ENCODE measurements at regions not wholly inside any gene's neighbourhood (a gene's known extent, or its start where the extent isn't known, plus 50 kb on each side); places are given as distances from the start of the nearest gene placed in this dataset.

GRCh38 chr4:108272986-108273385 lies 104.3 kb upstream of the LEF1 start:
- DNase-seq (ENCODE audit: low read depth in 2 of 2) = no peak

GRCh38 chr4:108272561-108272960 lies 103.8 kb upstream of the LEF1 start:
- no peak for DNase-seq (ENCODE audit: low read depth in 2 of 2)

GRCh38 chr4:108272046-108272445 lies 103.3 kb upstream of the LEF1 start:
- DNase-seq (ENCODE audit: low read depth in 2 of 2) = no peak

GRCh38 chr4:108270466-108271450 lies 102.0 kb upstream of the LEF1 start:
- no peak for DNase-seq (ENCODE audit: low read depth in 2 of 2)

GRCh38 chr4:108264693-108265092 lies 96.0 kb upstream of the LEF1 start:
- no peak for DNase-seq (ENCODE audit: low read depth in 2 of 2)

GRCh38 chr4:108263057-108263456 lies 94.3 kb upstream of the LEF1 start:
- no peak for DNase-seq (ENCODE audit: low read depth in 2 of 2)

- DNase-seq (ENCODE audit: low read depth in 2 of 2) = no peak
Measured at GRCh38 chr4:108261026-108261425, 92.3 kb upstream of the LEF1 start.

GRCh38 chr4:108256538-108256937 lies 87.8 kb upstream of the LEF1 start:
- no peak for DNase-seq (ENCODE audit: low read depth in 2 of 2)

GRCh38 chr4:108255203-108255747 lies 86.5 kb upstream of the LEF1 start:
- DNase-seq (ENCODE audit: low read depth in 2 of 2) = no peak

GRCh38 chr4:108249397-108249796 lies 80.7 kb upstream of the LEF1 start:
- DNase-seq (ENCODE audit: low read depth in 2 of 2) = no peak

- DNase-seq (ENCODE audit: low read depth in 2 of 2) = no peak
Measured at GRCh38 chr4:108247387-108248049, 78.8 kb upstream of the LEF1 start.

- DNase-seq (ENCODE audit: low read depth in 2 of 2) = no peak
Measured at GRCh38 chr4:108244606-108245005, 75.9 kb upstream of the LEF1 start.

GRCh38 chr4:108240366-108240765 lies 71.6 kb upstream of the LEF1 start:
- no peak for DNase-seq (ENCODE audit: low read depth in 2 of 2)

GRCh38 chr4:108237693-108238092 lies 69.0 kb upstream of the LEF1 start:
- no peak for DNase-seq (ENCODE audit: low read depth in 2 of 2)

GRCh38 chr4:108236264-108236663 lies 67.5 kb upstream of the LEF1 start:
- DNase-seq (ENCODE audit: low read depth in 2 of 2) = no peak

GRCh38 chr4:108227923-108228322 lies 59.2 kb upstream of the LEF1 start:
- no peak for DNase-seq (ENCODE audit: low read depth in 2 of 2)

GRCh38 chr4:108224611-108225053 lies 55.9 kb upstream of the LEF1 start:
- DNase-seq (ENCODE audit: low read depth in 2 of 2) = no peak

GRCh38 chr4:108223313-108223712 lies 54.6 kb upstream of the LEF1 start:
- DNase-seq (ENCODE audit: low read depth in 2 of 2) = no peak

- no peak for DNase-seq (ENCODE audit: low read depth in 2 of 2)
Measured at GRCh38 chr4:108219998-108220397, 51.3 kb upstream of the LEF1 start.
